HG03135 (cell line): ENCODE measurements at regions not wholly inside any gene's neighbourhood (a gene's known extent, or its start where the extent isn't known, plus 50 kb on each side); places are given as distances from the start of the nearest gene placed in this dataset.
"Not testable (repeated sequence)": the region's sequence is repeated elsewhere in the genome, so short reads cannot be mapped to it uniquely, and the experiment has no call there.

Experiments used
- ATAC-seq: cut with Tn5 transposase; IDR thresholded peaks from one replicate; pipeline ENCODE4 v1.9.1; 2021; ENCODE audit warnings: mild to moderate bottlenecking, moderate library complexity; ENCODE audit not compliant: unreplicated experiment

DNA sequence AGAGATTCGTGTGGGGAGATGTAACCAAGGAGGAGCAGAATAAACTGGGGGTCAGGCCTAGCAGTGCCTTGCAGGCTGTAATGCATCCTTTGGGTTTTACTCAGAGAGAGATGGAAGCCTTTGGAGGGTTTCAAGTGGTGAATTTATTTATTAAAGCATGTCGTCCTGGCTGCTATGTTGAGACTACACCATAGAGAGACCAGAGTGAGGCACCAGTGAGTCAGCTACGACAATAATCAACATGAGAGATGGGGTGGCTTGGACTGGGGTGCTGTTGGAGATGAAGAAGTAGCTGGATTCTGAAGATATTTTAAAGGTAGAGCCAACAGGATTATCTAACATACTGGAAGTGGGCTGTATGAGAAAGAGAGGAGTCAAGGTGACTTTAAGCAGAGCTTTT lies 335.3 kb upstream of the ARHGEF26 start:
- ATAC-seq = no peak

- ATAC-seq = no peak
Observed at GRCh38 chr3:153789380-153789779, 331.8 kb upstream of the ARHGEF26 start.

- ATAC-seq = not testable (repeated sequence)
Observed at GRCh38 chr3:153797056-153797455, 324.1 kb upstream of the ARHGEF26 start.

- no peak for ATAC-seq
Observed at GRCh38 chr3:153809097-153809496, 312.1 kb upstream of the ARHGEF26 start.

- no peak for ATAC-seq
Observed at GRCh38 chr3:153818338-153818737, 302.9 kb upstream of the ARHGEF26 start.

DNA sequence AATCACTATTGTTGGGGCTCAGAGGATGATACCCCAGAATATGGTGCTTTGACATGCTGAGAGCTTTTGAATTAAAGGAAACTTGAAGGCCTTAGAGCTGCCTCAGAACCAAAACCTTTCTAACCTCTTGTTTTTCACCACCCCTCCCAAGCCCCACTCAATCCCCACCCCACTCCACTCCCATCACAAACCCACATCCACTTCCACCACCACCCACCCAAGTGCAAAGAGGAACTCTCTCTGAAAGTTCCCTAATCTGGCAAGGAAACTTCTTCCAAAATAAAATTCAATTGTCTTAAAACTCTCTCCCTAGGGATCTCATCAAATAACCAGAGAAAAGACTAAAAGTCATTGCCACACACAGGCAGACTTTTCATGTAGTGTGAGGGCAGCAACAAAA lies 301.2 kb upstream of the ARHGEF26 start:
- no peak for ATAC-seq

GRCh38 chr3:153828346-153828745 lies 292.8 kb upstream of the ARHGEF26 start:
- ATAC-seq = not testable (repeated sequence)

GRCh38 chr3:153829606-153830170 lies 291.5 kb upstream of the ARHGEF26 start:
- no peak for ATAC-seq

DNA sequence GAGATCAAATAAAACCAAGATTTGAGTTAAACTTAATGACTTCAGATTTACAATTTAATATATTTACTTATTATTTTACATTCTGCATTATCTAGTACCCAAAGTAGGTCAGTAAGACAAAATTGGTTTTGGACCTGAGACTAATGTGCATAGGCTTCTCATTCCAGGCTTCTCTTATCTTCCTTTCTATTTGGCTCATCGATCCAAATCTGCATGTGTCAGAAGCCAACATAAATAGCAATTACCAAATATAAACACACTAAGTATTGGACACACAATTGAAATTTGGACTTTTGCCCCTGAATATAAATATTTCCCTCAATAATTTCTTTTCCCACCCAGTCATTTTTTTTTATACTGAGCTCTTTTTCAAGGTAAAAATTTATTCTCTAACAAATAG lies 290.6 kb upstream of the ARHGEF26 start:
- ATAC-seq = no peak

DNA sequence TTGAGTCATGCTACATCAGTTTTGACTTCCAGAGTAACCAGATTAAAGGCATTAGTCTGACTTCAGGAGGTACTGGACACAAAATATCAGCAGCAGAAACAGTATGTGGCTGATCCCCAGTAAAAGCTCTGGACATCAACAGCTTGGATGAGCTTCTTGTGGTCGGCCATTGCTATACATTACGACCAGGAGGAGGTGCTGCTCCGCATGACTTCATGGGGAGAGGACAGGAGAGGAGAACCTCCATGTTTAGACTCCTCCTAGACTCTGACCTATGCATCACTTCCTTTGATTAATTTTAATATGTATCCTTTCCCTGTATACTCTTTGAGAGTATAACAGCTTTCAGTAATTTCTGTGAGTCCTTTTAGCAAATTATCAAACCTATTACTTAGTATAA lies 285.6 kb upstream of the ARHGEF26 start:
- ATAC-seq = no peak

DNA sequence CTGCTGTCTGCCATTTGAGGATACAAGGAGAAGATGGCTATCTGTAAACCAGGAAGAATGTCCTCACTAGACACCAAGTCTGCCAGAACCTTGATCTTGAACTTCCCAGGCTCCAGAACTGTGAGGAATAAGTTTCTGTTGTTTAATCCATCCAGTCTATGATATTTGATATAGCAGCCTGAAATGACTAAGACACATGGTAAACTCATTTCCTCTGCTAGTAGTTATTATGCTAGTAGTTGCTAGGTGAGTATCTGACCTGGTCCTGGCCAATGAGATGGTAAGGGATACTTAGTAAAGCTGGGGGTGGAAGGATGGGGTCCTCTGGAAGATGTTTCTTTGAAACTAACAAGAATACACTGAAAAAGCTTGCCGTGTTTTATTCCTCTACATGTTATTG lies 280.7 kb upstream of the ARHGEF26 start:
- no peak for ATAC-seq

DNA sequence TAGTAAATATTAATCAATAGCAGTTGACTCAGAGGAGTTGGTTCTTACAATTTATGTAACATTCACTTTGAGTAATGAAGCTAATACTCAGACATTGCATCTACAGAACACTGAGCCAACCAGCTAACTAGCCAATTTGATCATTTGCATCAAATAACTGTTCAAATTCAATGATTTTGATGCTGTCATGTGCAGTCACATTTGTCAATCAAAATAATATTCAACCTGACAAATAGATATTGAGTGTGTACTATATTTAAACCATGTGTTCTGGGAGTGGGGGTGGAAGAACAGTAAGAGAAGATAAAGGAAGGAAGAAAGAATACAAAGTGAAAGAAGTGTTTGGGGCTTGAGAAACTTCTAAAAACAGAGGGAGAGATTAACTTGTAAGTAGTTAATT lies 277.2 kb upstream of the ARHGEF26 start:
- no peak for ATAC-seq

DNA sequence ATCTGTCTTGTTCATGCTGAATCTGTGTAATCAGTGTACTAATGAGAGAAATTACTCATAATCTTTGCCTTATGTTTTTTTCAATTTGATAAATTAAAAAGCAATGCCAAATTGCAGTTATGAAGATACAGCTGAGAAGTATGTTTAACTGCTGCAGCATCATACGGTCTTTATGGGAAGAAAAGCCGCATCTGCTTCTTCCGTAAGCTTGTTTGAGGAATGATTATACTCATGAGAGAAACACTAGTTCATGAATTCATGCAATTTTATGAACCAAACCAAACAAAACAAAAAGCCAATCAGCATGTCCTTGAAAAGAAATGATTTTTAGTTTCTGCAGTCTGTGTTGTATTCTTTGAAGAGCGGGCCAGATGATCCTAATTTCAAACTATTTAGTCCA lies 275.9 kb upstream of the ARHGEF26 start:
- ATAC-seq = no peak

GRCh38 chr3:153848702-153849101 lies 272.5 kb upstream of the ARHGEF26 start:
- no peak for ATAC-seq

DNA sequence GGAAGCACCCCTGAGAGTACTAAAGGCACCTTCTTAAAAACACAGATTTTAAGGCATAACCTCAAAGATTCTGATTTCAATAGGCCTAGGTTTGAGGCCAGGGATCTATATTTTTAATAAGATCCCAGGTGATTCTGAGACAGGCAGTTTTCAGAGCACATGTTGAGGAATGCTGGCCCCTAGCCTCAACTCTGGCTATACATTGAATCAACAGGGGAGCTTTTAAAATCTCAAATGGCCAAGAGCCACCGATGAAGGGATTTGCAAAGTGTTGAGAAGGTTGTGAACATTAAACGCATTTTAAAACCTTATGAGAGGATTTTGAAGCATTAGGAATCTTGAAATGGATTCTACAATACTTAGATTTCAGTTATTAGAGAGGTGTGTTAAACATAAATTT lies 268.8 kb upstream of the ARHGEF26 start:
- ATAC-seq = no peak

- no peak for ATAC-seq
Observed at GRCh38 chr3:153853163-153853562, 268.0 kb upstream of the ARHGEF26 start.

DNA sequence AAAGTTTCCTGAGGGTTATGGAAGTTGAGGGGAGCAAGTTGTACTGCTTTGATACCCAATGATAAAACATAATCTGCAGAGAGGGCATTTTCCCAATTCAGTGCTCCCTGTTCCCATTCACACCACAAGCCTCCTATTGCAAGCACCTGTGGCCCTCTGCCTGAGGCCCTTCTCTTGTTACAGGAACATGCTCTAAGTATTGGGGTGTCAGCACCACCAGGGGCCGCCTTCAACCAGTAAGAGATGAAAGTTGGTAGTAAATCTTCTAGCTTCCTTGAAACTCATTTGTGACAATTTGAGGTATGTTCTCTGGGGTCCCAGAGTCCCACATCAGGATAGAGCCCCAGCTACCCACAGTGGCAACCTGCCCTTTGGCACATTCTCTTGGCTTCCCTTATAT lies 265.4 kb upstream of the ARHGEF26 start:
- ATAC-seq = no peak

GRCh38 chr3:153856932-153857331 lies 264.3 kb upstream of the ARHGEF26 start:
- ATAC-seq = no peak

DNA sequence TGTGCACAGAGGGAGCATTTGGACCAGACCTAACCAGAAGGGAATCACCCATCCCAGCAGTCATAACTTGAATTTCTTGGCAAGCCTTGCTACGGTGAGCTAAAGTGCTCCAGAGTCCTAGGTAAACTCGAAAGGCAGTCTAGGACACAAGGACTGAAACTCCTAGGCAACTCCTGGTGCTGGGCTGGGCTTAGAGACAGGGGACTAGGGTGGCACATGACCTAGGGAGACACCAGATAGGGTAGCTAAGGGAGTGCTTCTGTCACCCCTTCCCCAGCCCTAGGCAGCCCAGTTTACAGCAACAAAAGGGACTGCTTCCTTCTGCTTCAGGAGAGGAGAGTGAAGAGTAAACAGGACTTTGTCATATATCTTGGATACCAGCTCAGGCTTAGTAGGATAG lies 256.4 kb upstream of the ARHGEF26 start:
- ATAC-seq = no peak

GRCh38 chr3:153866901-153867300 lies 254.3 kb upstream of the ARHGEF26 start:
- no peak for ATAC-seq

DNA sequence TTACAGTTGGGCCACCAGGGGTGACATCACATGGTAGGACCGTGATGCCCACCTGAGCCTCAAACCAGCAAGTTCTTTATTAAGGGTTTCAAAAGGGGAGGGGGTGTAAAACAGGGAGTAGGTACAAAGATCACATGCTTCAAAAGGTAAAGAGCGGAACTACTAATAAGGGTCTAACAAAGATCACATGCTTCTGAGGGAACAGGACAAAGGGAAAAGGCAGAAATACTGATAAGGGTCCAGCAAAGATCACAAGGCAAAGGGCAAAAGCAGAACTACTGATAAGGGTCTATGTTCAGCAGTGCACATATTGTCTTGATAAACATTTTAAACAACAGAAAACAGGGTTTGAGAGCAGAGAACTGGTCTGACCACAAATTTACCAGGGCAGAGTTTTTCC lies 246.8 kb upstream of the ARHGEF26 start:
- not testable (repeated sequence) for ATAC-seq

DNA sequence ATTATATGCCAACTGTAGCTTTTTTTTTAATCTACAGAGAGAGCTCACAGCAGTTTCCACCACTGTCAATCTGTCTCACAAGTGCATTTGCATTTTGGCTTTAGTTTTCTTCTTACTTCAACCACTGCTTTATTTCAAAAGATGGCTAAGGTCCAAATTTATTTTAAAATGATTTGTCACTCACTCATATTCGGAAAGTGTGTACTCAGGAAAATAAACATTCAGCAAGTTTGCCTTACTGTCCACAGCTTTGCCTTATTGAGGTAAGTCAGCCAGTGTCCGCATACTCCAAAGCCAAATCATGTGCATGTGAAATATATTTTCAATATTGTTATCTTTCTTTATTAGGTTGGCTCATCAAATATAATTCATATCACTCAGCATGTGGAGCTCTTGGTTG lies 240.7 kb upstream of the ARHGEF26 start:
- no peak for ATAC-seq

DNA sequence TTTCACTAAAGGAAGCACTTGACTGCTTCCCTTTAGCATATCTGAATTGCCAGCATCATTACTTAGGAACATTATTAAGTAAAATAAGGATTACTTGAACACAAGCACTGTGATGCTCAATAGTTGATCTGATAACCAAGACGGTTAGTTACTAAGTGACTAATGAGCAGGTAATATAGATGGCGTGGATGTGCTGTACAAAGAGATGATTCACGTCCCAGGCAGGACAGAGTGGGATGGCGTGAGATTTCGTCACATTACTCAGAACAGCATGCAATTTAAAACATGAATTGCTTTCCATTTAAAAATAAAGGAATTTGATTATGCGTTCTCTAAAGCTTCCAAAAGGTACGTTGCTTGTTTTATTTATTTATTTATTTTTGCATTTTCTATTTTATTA lies 240.0 kb upstream of the ARHGEF26 start:
- no peak for ATAC-seq

DNA sequence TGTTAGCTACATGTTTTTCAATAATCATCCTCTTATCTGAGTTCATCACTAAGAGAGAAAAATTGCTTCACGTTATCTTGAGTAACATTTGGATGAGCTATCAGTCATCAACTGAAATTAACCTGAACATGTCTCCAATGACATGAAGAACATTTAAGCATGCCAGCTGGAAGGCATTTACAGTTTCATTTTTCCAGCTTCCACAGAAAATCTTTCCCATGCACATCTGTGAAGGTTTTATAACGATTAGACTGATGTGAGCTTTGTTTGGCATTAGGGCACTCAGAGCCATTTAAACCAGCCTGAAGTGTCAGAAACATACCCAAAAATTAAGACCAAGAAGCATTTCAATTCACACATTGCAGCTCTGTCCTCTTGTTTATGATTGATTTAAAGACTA lies 235.8 kb upstream of the ARHGEF26 start:
- ATAC-seq = no peak
